ENCODE measurements at regions not wholly inside any gene's neighbourhood (a gene's known extent, or its start where the extent isn't known, plus 50 kb on each side); places are given as distances from the start of the nearest gene placed in this dataset.
A peak's percentile ranks its signal among the peaks of the same experiment; 100 is the strongest.
"Not testable (repeated sequence)": the region's sequence is repeated elsewhere in the genome, so short reads cannot be mapped to it uniquely, and the experiment has no call there.

- DNase-seq (ENCODE audit: low spot score): not testable (repeated sequence)
These were observed 961.5 kb upstream of the DEFB115 start for GRCh38 chr20:30295967-30296366.

GRCh38 chr20:30297878-30298595, 959.4 kb upstream of the DEFB115 start:
- not testable (repeated sequence) for DNase-seq (ENCODE audit: low spot score)

GRCh38 chr20:30300220-30300642, 957.2 kb upstream of the DEFB115 start:
- not testable (repeated sequence) for DNase-seq (ENCODE audit: low spot score)

GRCh38 chr20:30302786-30303185, 954.7 kb upstream of the DEFB115 start:
- not testable (repeated sequence) for DNase-seq (ENCODE audit: low spot score)

GRCh38 chr20:30309938-30310337, 947.5 kb upstream of the DEFB115 start:
- DNase-seq (ENCODE audit: low spot score): not testable (repeated sequence)

- DNase-seq (ENCODE audit: low spot score): not testable (repeated sequence)
These were observed 947.1 kb upstream of the DEFB115 start for GRCh38 chr20:30310385-30310784.

- DNase-seq (ENCODE audit: low spot score): not testable (repeated sequence)
These were observed 945.2 kb upstream of the DEFB115 start for GRCh38 chr20:30312220-30312619.

GRCh38 chr20:30313660-30314059, 943.8 kb upstream of the DEFB115 start:
- not testable (repeated sequence) for DNase-seq (ENCODE audit: low spot score)

GRCh38 chr20:30316063-30316462, 941.4 kb upstream of the DEFB115 start:
- DNase-seq (ENCODE audit: low spot score): not testable (repeated sequence)

- DNase-seq (ENCODE audit: low spot score): not testable (repeated sequence)
These were observed 940.7 kb upstream of the DEFB115 start for GRCh38 chr20:30316532-30317299.

- not testable (repeated sequence) for DNase-seq (ENCODE audit: low spot score)
These were observed 923.7 kb upstream of the DEFB115 start for GRCh38 chr20:30333744-30334143.

GRCh38 chr20:30337556-30337955, 919.9 kb upstream of the DEFB115 start:
- DNase-seq (ENCODE audit: low spot score): not testable (repeated sequence)

GRCh38 chr20:30348932-30349331, 908.5 kb upstream of the DEFB115 start:
- not testable (repeated sequence) for DNase-seq (ENCODE audit: low spot score)

GRCh38 chr20:30356854-30357467, 900.5 kb upstream of the DEFB115 start:
- not testable (repeated sequence) for DNase-seq (ENCODE audit: low spot score)

GRCh38 chr20:30361756-30362155, 895.7 kb upstream of the DEFB115 start:
- not testable (repeated sequence) for DNase-seq (ENCODE audit: low spot score)

GRCh38 chr20:30376430-30376766, 881.1 kb upstream of the DEFB115 start:
- DNase-seq (ENCODE audit: low spot score): not testable (repeated sequence)

- peak; percentile 87 for DNase-seq (ENCODE audit: low spot score)
These were observed 880.5 kb upstream of the DEFB115 start for GRCh38 chr20:30376767-30377658.

- DNase-seq (ENCODE audit: low spot score): not testable (repeated sequence)
These were observed 879.1 kb upstream of the DEFB115 start for GRCh38 chr20:30378317-30378716.

- not testable (repeated sequence) for DNase-seq (ENCODE audit: low spot score)
These were observed 878.7 kb upstream of the DEFB115 start for GRCh38 chr20:30378721-30379120.

- not testable (repeated sequence) for DNase-seq (ENCODE audit: low spot score)
These were observed 872.6 kb upstream of the DEFB115 start for GRCh38 chr20:30384841-30385240.

GRCh38 chr20:30386099-30386498, 871.4 kb upstream of the DEFB115 start:
- not testable (repeated sequence) for DNase-seq (ENCODE audit: low spot score)
